B cell (primary cell): ENCODE measurements at regions not wholly inside any gene's neighbourhood (a gene's known extent, or its start where the extent isn't known, plus 50 kb on each side); places are given as distances from the start of the nearest gene placed in this dataset.

ENCODE experiments used
- ATAC-seq: fragments of 200-7000 bp; cut with Tn5 transposase; one replicate; pipeline ENCODE4 v1.10.0; 2021; ENCODE audit warnings: low read depth, mild to moderate bottlenecking, moderate number of reproducible peaks, moderate library complexity
- CTCF ChIA-PET: fragments of 350-600 bp; sonication (Branson Sonifier 250); formaldehyde crosslinking; loops from one replicate; lab custom pipeline; 2021; ENCODE audit warnings: antibody characterized with exemption, inconsistent platforms; lab: Charles Lee
- POLR2A ChIA-PET: fragments of 350-600 bp; sonication (Branson Sonifier 250); formaldehyde crosslinking; loops from one replicate; lab custom pipeline; 2021; ENCODE audit warnings: antibody characterized with exemption; lab: Charles Lee
- DNase-seq: peaks from one replicate; pipeline ENCODE4 v3.0.0; 2013
- H2AFZ ChIP-seq: 2 replicates; pipeline ENCODE4 v1.6.1; 2012; ENCODE audit warnings: mild to moderate bottlenecking, low read depth, low read length; ENCODE audit not compliant: insufficient read depth, poor library complexity, severe bottlenecking
- H3K27ac ChIP-seq, 2 donors: 1 replicate in 1 of 2; 2 replicates in 1 of 2; pipeline ENCODE4 v1.5.1; 2012 to 2013; ENCODE audit warnings: low read length in 2 of 2, mild to moderate bottlenecking in 2 of 2, moderate library complexity in 1 of 2
- H3K27me3 ChIP-seq, 4 experiments: fragments of 200-600 bp in 1 of 4; sonication (generic) in 1 of 4; replicated peaks in 1 of 4; 1 replicate in 2 of 4; 2 replicates in 2 of 4; pipeline versions ENCODE4 v1.6.1 to v1.7.0; 2013 to 2016; ENCODE audit warnings: low read length in 3 of 4, mild to moderate bottlenecking in 2 of 4, mixed read lengths in 1 of 4, moderate library complexity in 1 of 4; ENCODE audit not compliant: insufficient read depth in 4 of 4, control insufficient read depth in 3 of 4; ENCODE audit errors: control extremely low read depth in 1 of 4
- H3K36me3 ChIP-seq, 2 experiments: replicated peaks in 1 of 2; 1 replicate in 1 of 2; 2 replicates in 1 of 2; pipeline versions ENCODE4 v1.6.1 to v1.7.1; 2013; ENCODE audit warnings: low read length in 1 of 2; ENCODE audit not compliant: insufficient read depth in 2 of 2, control insufficient read depth in 1 of 2; ENCODE audit errors: control extremely low read depth in 1 of 2, extremely low read depth in 1 of 2
- H3K4me1 ChIP-seq, 2 donors: fragments of 200-600 bp in 1 of 2; sonication (generic) in 1 of 2; 1 replicate in 1 of 2; 2 replicates in 1 of 2; pipeline versions ENCODE4 v1.5.1 to v1.6.1; 2013 to 2017; ENCODE audit warnings: low read length in 2 of 2; ENCODE audit not compliant: control insufficient read depth in 2 of 2, insufficient read depth in 2 of 2
- H3K4me2 ChIP-seq: replicated peaks from 2 replicates; pipeline ENCODE3; 2012; ENCODE audit warnings: mild to moderate bottlenecking, low read depth, low read length; ENCODE audit not compliant: poor library complexity, severe bottlenecking
- H3K4me3 ChIP-seq, 5 experiments: fragments of 200-600 bp in 1 of 5; sonication (generic) in 1 of 5; 1 replicate in 3 of 5; 2 replicates in 2 of 5; pipeline versions ENCODE4 v1.5.1 to v1.7.0; 2011 to 2016; ENCODE audit warnings: low read length in 4 of 5, mild to moderate bottlenecking in 4 of 5, low read depth in 2 of 5, control low read depth in 1 of 5, moderate library complexity in 1 of 5; ENCODE audit not compliant: insufficient read depth in 1 of 5; ENCODE audit errors: control extremely low read depth in 1 of 5, extremely low read depth in 1 of 5
- H3K79me2 ChIP-seq: fragments of 200-600 bp; sonication (generic); one replicate; pipeline ENCODE4 v1.6.0; 2016; ENCODE audit warnings: low read length; ENCODE audit not compliant: control insufficient read depth, insufficient read depth
- H3K9ac ChIP-seq: fragments of 200-600 bp; sonication (generic); 2 replicates; pipeline ENCODE4 v1.6.1; 2017; ENCODE audit warnings: mild to moderate bottlenecking, low read length, moderate library complexity
- H3K9me3 ChIP-seq, 3 donors: one replicate each; pipeline versions ENCODE4 v1.6.1 to v1.7.1; 2013; ENCODE audit warnings: low read length in 2 of 3; ENCODE audit not compliant: control insufficient read depth in 2 of 3, insufficient read depth in 1 of 3; ENCODE audit errors: control extremely low read depth in 1 of 3
- H4K20me1 ChIP-seq: 2 replicates; pipeline ENCODE4 v1.6.0; 2012; ENCODE audit warnings: mild to moderate bottlenecking, low read length; ENCODE audit not compliant: insufficient read depth, control insufficient read depth, poor library complexity, severe bottlenecking
- H3K27ac Mint-ChIP-seq: one replicate; pipeline ENCODE4 v1.8.0; 2021; ENCODE audit warnings: mixed read lengths
- H3K27me3 Mint-ChIP-seq: one replicate; pipeline ENCODE4 v1.8.0; 2021; ENCODE audit warnings: mixed read lengths
- H3K4me1 Mint-ChIP-seq: one replicate; pipeline ENCODE4 v1.8.0; 2021; ENCODE audit warnings: mixed read lengths
- H3K4me3 Mint-ChIP-seq: one replicate; pipeline ENCODE4 v1.8.0; 2021; ENCODE audit warnings: mixed read lengths
- H3K9me3 Mint-ChIP-seq: one replicate; pipeline ENCODE4 v1.8.0; 2022; ENCODE audit warnings: mixed read lengths; ENCODE audit not compliant: insufficient read depth
- EZH2 ChIP-seq: IDR thresholded peaks from 2 replicates; pipeline ENCODE4 v1.6.1; 2012; ENCODE audit warnings: borderline replicate concordance, low read depth, mild to moderate bottlenecking, moderate library complexity, low read length; ENCODE audit not compliant: insufficient read depth, poor library complexity, severe bottlenecking
- WGBS: methylation state at CpG from one replicate; pipeline ENCODE4 v1.1.5; 2013; ENCODE audit warnings: missing lambda C conversion rate; ENCODE audit not compliant: insufficient coverage; 5-methylcytosine and 5-hydroxymethylcytosine counted together
- intact Hi-C: fragments of 100-400 bp; cut with micrococcal nuclease; formaldehyde crosslinking; loops from one replicate; pipeline ENCODE4 v1.10.0; 2022
- TF ChIP-seq, protein P1 (sequence below): fragments of 200-600 bp; IDR thresholded peaks from one replicate; pipeline ENCODE4 v1.8.0; 2022; ENCODE audit warnings: antibody characterized with exemption, mild to moderate bottlenecking

DNA sequence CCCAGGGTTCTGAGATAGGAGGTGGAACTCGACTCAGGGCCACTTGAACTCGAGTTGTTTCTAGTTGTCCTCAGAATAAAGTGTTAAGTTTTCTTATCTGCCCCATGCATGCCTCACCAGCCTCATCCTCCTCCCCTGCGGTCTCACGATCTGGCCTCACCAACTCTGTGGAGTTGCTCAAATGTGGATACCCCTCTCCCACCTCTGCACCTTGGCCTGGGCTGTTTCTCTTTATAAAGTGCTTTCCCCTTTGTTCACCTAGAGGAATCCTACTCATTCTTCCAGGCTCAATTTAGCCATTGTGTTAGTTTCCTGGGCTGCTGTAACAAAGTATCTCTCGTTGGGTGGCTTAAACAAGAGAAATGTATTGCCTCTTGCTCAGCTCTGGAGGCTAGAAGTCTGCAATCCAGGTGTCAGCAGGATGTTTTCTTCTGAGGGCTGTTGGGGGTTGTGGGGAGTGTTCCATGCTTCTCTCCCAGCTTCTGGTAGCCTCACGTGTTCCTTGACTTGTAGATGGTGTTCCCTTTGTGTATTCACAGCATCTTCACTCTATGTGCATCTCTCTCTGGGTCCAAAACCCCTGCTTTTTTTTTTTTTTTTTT lies 100.7 kb downstream of the MEX3B start:
- Mint-ChIP-seq H3K4me1 (no peaks in the 10 kb centered on the region), H3K4me3 (no peak overlapping the region), H3K27me3 (peaks cover 10% of the 10 kb centered on the region), H3K9me3 (no peaks in the 10 kb centered on the region), H3K27ac (no peak overlapping the region)
- DNase-seq, result no peak
- Histone ChIP-seq H3K4me1 (no peaks in the 10 kb centered on the region), H3K9me3 (peaks cover 0 to 2% (median 0%) of the 10 kb centered on the region in 3 donors), H4K20me1 (no peaks in the 10 kb centered on the region), H3K36me3 (no peaks in the 10 kb centered on the region), H2AFZ (no peak overlapping the region), H3K9ac (no peak overlapping the region), H3K79me2 (no peaks in the 10 kb centered on the region), H3K27ac (no peak overlapping the region), H3K4me3 (no peak overlapping the region), H3K27me3 (peaks cover 0 to 2% (median 0%) of the 10 kb centered on the region in 4 experiments), H3K4me2 (no peak overlapping the region)
- TF ChIP-seq EZH2, result no peak
- TF ChIP-seq, protein P1, sequence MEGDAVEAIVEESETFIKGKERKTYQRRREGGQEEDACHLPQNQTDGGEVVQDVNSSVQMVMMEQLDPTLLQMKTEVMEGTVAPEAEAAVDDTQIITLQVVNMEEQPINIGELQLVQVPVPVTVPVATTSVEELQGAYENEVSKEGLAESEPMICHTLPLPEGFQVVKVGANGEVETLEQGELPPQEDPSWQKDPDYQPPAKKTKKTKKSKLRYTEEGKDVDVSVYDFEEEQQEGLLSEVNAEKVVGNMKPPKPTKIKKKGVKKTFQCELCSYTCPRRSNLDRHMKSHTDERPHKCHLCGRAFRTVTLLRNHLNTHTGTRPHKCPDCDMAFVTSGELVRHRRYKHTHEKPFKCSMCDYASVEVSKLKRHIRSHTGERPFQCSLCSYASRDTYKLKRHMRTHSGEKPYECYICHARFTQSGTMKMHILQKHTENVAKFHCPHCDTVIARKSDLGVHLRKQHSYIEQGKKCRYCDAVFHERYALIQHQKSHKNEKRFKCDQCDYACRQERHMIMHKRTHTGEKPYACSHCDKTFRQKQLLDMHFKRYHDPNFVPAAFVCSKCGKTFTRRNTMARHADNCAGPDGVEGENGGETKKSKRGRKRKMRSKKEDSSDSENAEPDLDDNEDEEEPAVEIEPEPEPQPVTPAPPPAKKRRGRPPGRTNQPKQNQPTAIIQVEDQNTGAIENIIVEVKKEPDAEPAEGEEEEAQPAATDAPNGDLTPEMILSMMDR, result no peak
- POLR2A ChIA-PET, result no interaction called here
- no peak for ATAC-seq
- intact Hi-C loops, result no loop called here
- 75% methylated on average over 4 of the region's 6 CpGs for WGBS
- CTCF ChIA-PET, result no interaction called here

DNA sequence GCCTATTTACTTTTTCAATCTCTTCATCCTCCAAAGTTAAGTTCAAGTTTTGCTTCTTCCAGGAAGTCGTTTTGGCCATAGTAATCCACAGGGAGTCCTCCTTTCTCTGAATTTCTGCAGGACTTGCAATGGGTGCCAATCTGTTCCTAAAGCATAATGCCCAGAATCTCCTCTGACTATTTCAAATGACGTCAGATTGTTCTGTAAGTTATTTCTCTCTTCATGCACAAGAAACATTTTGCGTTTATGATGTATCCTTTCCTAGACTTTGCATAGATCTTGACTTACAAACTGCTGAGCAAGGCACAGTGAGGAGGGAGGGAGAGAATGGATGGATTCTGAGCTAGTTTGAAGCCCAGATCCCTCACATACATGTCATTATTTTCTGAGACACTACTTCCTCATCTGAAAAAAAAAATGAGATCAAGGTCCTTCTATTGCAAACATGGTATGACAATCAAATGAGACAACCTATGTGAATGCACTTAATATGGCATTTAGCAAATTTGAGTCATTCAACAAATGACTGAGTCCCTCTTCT lies 103.1 kb downstream of the MEX3B start:
- 33% methylated on average over 1 of the region's 3 CpGs for WGBS
- no peak for ATAC-seq
- no peak overlapping the region for H2AFZ ChIP-seq

More for the DNA sequence above, 103.1 kb downstream of the MEX3B start:
- no peaks in the 10 kb centered on the region for H3K79me2 ChIP-seq
- H3K4me3 Mint-ChIP-seq, result no peak overlapping the region
- H3K4me1 ChIP-seq, result no peaks in the 10 kb centered on the region
- H3K9ac ChIP-seq, result no peak overlapping the region
- no peak overlapping the region for H3K4me2 ChIP-seq
- H3K4me1 Mint-ChIP-seq, result no peaks in the 10 kb centered on the region
- ChIA-PET CTCF (no interaction called here), POLR2A (no interaction called here)
- peaks cover 0 to 6% (median 2%) of the 10 kb centered on the region in 3 donors for H3K9me3 ChIP-seq
- H3K9me3 Mint-ChIP-seq, result peaks cover 2% of the 10 kb centered on the region
- H3K27me3 Mint-ChIP-seq, result peaks cover 17% of the 10 kb centered on the region
- H3K36me3 ChIP-seq, result no peaks in the 10 kb centered on the region
- TF ChIP-seq EZH2, result no peak
- TF ChIP-seq, protein P1, result no peak
- H3K4me3 ChIP-seq, result no peak overlapping the region
- H3K27ac ChIP-seq, result no peak overlapping the region
- intact Hi-C loops, result no loop called here
- no peak overlapping the region for H3K27ac Mint-ChIP-seq
- no peaks in the 10 kb centered on the region for H4K20me1 ChIP-seq
- peaks cover 0 to 2% (median 0%) of the 10 kb centered on the region in 4 experiments for H3K27me3 ChIP-seq
- no peak for DNase-seq
